ENCODE measurements at regions not wholly inside any gene's neighbourhood (a gene's known extent, or its start where the extent isn't known, plus 50 kb on each side); places are given as distances from the start of the nearest gene placed in this dataset.

- no peak for DNase-seq (ENCODE audit: low spot score in 2 of 2)
- intact Hi-C loops (cut with DNase I; ENCODE audit: low total_unique reads) = no loop called here
- TF ChIP-seq POLR2A (IDR thresholded peaks at IDR 0.05) (no peak), CTCF (IDR thresholded peaks at IDR 0.05) (no peak)
- no peak overlapping the region for H3K4me3 ChIP-seq (ENCODE audit: low read depth, poor library complexity, severe bottlenecking)
- 76 to 80% methylated on average over 1 of the region's 1 CpG for WGBS, 2 donors
Observed at GRCh38 chr11:129260750-129261149, 68.6 kb upstream of the ARHGAP32 start.

GRCh38 chr11:129259931-129260348 is 67.8 kb upstream of the ARHGAP32 start:
- intact Hi-C loops (cut with DNase I; ENCODE audit: low total_unique reads) = no loop called here
- TF ChIP-seq CTCF (IDR thresholded peaks at IDR 0.05) = no peak
- no peak for TF ChIP-seq POLR2A (IDR thresholded peaks at IDR 0.05)
- 86 to 93% methylated on average over 3 of the region's 3 CpGs for WGBS, 2 donors
- no peak overlapping the region for H3K4me3 ChIP-seq (ENCODE audit: low read depth, poor library complexity, severe bottlenecking)
- DNase-seq (ENCODE audit: low spot score in 2 of 2) = no peak

GRCh38 chr11:129258205-129258604 is 66.1 kb upstream of the ARHGAP32 start:
- TF ChIP-seq POLR2A (IDR thresholded peaks at IDR 0.05) (no peak), CTCF (IDR thresholded peaks at IDR 0.05) (no peak)
- WGBS, 2 donors = 66 to 83% methylated on average over 5 of the region's 5 CpGs
- intact Hi-C loops (cut with DNase I; ENCODE audit: low total_unique reads) = no loop called here
- no peak overlapping the region for H3K4me3 ChIP-seq (ENCODE audit: low read depth, poor library complexity, severe bottlenecking)
- DNase-seq (ENCODE audit: low spot score in 2 of 2) = no peak

- intact Hi-C loops (cut with DNase I; ENCODE audit: low total_unique reads) = no loop called here
- DNase-seq (ENCODE audit: low spot score in 2 of 2) = no peak
- TF ChIP-seq CTCF (IDR thresholded peaks at IDR 0.05) = no peak
- no peak for TF ChIP-seq POLR2A (IDR thresholded peaks at IDR 0.05)
- H3K4me3 ChIP-seq (ENCODE audit: low read depth, poor library complexity, severe bottlenecking) = no peak overlapping the region
Observed at GRCh38 chr11:129257512-129257911, 65.4 kb upstream of the ARHGAP32 start.

GRCh38 chr11:129252621-129253020 is 60.5 kb upstream of the ARHGAP32 start:
- no peak for DNase-seq (ENCODE audit: low spot score in 2 of 2)
- intact Hi-C loops (cut with DNase I; ENCODE audit: low total_unique reads) = no loop called here
- TF ChIP-seq CTCF (IDR thresholded peaks at IDR 0.05) (no peak), POLR2A (IDR thresholded peaks at IDR 0.05) (no peak)
- WGBS, 2 donors = 91 to 92% methylated on average over 5 of the region's 5 CpGs
- no peak overlapping the region for H3K4me3 ChIP-seq (ENCODE audit: low read depth, poor library complexity, severe bottlenecking)

- no peak for TF ChIP-seq POLR2A (IDR thresholded peaks at IDR 0.05)
- no peak for TF ChIP-seq CTCF (IDR thresholded peaks at IDR 0.05)
- WGBS, 2 donors = 65 to 70% methylated on average over 3 of the region's 3 CpGs
- no peak for DNase-seq (ENCODE audit: low spot score in 2 of 2)
- no peak overlapping the region for H3K4me3 ChIP-seq (ENCODE audit: low read depth, poor library complexity, severe bottlenecking)
- intact Hi-C loops (cut with DNase I; ENCODE audit: low total_unique reads) = no loop called here
Observed at GRCh38 chr11:129251067-129251466, 58.9 kb upstream of the ARHGAP32 start.

All from lower leg skin (tissue), 4 donors.